ENCODE measurements at regions not wholly inside any gene's neighbourhood (a gene's known extent, or its start where the extent isn't known, plus 50 kb on each side); places are given as distances from the start of the nearest gene placed in this dataset.

- TF ChIP-seq SMC3 (IDR thresholded peaks at IDR 0.05; ENCODE audit: low read depth, low read length) (no peak), NFIC (IDR thresholded peaks at IDR 0.05; ENCODE audit: borderline replicate concordance) (peak; percentile 72), EZH2phosphoT487 (IDR thresholded peaks at IDR 0.05; ENCODE audit: borderline replicate concordance, low read depth) (no peak), NRF1 (IDR thresholded peaks at IDR 0.05; ENCODE audit: low read depth, low read length) (no peak), TAF1 (IDR thresholded peaks at IDR 0.05; ENCODE audit: borderline replicate concordance, low read depth, low read length) (no peak), GABPA (IDR thresholded peaks at IDR 0.05; ENCODE audit: low read depth) (no peak), USF1 (IDR thresholded peaks at IDR 0.05; ENCODE audit: borderline replicate concordance, low read depth) (no peak), MAX (IDR thresholded peaks at IDR 0.05; ENCODE audit: low read depth) (no peak), EP300 (IDR thresholded peaks at IDR 0.05; ENCODE audit: borderline replicate concordance in 1 of 2, low read depth in 1 of 2, low read length in 1 of 2) (no peak)
Measured at GRCh38 chr22:44574057-44574639, 76.1 kb upstream of the RTL6 start (continued).

GRCh38 chr22:44573451-44573850 is 75.4 kb upstream of the RTL6 start:
- H3K27ac ChIP-seq (ENCODE audit: low read depth in 2 of 2, low read length in 1 of 2) = no peak overlapping the region
- H4K20me1 ChIP-seq (ENCODE audit: insufficient read depth) = no peaks in the 10 kb centered on the region
- no peaks in the 10 kb centered on the region for H3K79me2 ChIP-seq (ENCODE audit: insufficient read depth)
- H3K9me2 ChIP-seq = no peaks in the 10 kb centered on the region
- H3K9me3 ChIP-seq = no peaks in the 10 kb centered on the region
- ChIA-PET POLR2A (no interaction called here), CTCF (no interaction called here)
- no peaks in the 10 kb centered on the region for H3F3A ChIP-seq (replicated peaks; ENCODE audit: insufficient read depth)
- H3K4me2 ChIP-seq = no peak overlapping the region; the same call in 1 of the 2 replicates
- no peak for DNase-seq
- H3K36me3 ChIP-seq (replicated peaks in 1 of 2; ENCODE audit: control insufficient read depth in 1 of 2, insufficient read depth in 2 of 2, low read length in 1 of 2) = no peaks in the 10 kb centered on the region
- H3K4me1 ChIP-seq (ENCODE audit: control insufficient read depth in 1 of 2, insufficient read depth in 2 of 2, low read depth in 1 of 2, low read length in 1 of 2) = peaks cover 0 to 15% of the 10 kb centered on the region in 2 experiments; a peak in 1 of 4 replicates
- WGBS (ENCODE audit: low lambda C conversion rate) = 95% methylated on average over 4 of the region's 4 CpGs
- H3K4me3 ChIP-seq (ENCODE audit: low read depth in 2 of 2, low read length in 1 of 2) = no peak overlapping the region
- no peaks in the 10 kb centered on the region for H3K27me3 ChIP-seq (ENCODE audit: insufficient read depth)
- TF ChIP-seq RXRA (IDR thresholded peaks at IDR 0.05; ENCODE audit: borderline replicate concordance, low read depth) (no peak), SIN3A (IDR thresholded peaks at IDR 0.05; ENCODE audit: borderline replicate concordance, low read depth, low read length) (no peak), FOSL2 (IDR thresholded peaks at IDR 0.05; ENCODE audit: borderline replicate concordance, low read depth) (no peak), MEF2A (IDR thresholded peaks at IDR 0.05; ENCODE audit: borderline replicate concordance, low read depth) (no peak), ZBTB33 (IDR thresholded peaks at IDR 0.05; ENCODE audit: borderline replicate concordance, low read depth) (no peak), GABPA (IDR thresholded peaks at IDR 0.05; ENCODE audit: low read depth) (no peak), NRF1 (IDR thresholded peaks at IDR 0.05; ENCODE audit: low read depth, low read length) (no peak), JUND (IDR thresholded peaks at IDR 0.05) (no peak), CHD2 (IDR thresholded peaks at IDR 0.05; ENCODE audit: low read length, partially characterized antibody) (no peak), TAF1 (IDR thresholded peaks at IDR 0.05; ENCODE audit: borderline replicate concordance, low read depth, low read length) (no peak), RAD21 (IDR thresholded peaks at IDR 0.05; ENCODE audit: low read length) (no peak), YY1 (IDR thresholded peaks at IDR 0.05; ENCODE audit: low read depth) (no peak)
- H3K9ac ChIP-seq = no peak overlapping the region
- no peak overlapping the region for H2AFZ ChIP-seq (ENCODE audit: low read depth)
